HG03108 (cell line): ENCODE measurements at regions not wholly inside any gene's neighbourhood (a gene's known extent, or its start where the extent isn't known, plus 50 kb on each side); places are given as distances from the start of the nearest gene placed in this dataset.
"Not testable (repeated sequence)": the region's sequence is repeated elsewhere in the genome, so short reads cannot be mapped to it uniquely, and the experiment has no call there.

Experiments
- ATAC-seq: cut with Tn5 transposase; IDR thresholded peaks from one replicate; pipeline ENCODE4 v1.9.1; 2021; ENCODE audit warnings: moderate library complexity; ENCODE audit not compliant: unreplicated experiment

GRCh38 chr7:41579961-41580935 lies 122.6 kb downstream of the INHBA start:
- no peak for ATAC-seq

DNA sequence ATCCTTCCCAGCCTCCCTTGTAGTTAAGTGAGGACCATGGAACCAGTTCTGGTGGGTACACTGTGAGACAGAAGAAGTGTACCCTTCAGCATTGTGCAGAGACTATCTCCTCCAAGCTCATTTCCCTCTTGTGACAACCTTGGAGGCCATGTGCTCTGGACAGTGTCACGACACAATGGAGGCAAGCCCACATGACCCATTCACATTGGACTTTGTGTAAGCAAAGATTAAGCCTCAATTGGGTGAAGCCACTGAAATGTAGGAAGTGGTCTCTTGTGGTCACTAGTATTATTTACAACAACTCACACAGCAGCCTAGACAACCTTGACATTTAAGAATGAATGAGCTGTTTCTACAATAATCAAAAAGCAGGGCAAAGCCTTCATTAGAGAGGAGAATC lies 124.2 kb downstream of the INHBA start:
- no peak for ATAC-seq

DNA sequence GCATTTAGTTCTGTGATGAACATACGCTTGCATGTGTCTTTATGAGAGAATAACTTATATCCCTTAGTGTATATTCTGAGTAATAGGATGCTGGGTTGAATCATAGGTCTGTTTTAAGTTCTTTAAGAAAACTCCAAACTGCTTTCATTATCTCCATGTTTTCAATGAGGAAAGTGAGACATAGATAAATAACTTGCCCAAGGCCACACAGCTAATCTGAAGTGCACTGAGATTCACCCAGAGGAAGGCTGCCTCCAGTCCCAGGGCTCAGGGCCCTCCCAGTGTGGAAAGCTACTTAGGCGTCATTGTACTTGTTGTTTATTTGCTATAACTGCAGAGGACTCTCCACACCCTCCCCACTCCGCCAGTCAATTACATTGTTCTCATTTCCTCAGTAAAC lies 126.7 kb downstream of the INHBA start:
- no peak for ATAC-seq

GRCh38 chr7:41574377-41574776 lies 128.5 kb downstream of the INHBA start:
- no peak for ATAC-seq

- no peak for ATAC-seq
Observed at GRCh38 chr7:41573862-41574261, 129.0 kb downstream of the INHBA start.

DNA sequence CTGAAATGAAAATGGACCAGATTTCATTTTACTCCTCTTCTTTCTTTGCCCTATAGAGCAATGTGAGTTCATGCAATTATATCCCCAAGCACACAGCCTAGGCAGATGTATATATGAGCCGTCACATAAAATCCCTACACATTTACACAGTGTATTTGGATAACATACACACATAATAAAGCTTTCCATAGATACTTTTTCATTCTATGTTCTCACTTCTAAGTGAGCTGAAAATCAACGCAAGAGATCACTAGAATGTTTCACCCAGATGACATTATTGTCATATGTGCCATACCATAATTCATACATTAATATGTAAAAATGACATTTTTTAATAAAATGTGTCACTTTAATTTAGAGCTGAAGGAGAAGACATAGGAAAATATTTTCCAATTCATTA lies 129.4 kb downstream of the INHBA start:
- no peak for ATAC-seq

- no peak for ATAC-seq
Observed at GRCh38 chr7:41573015-41573414, 129.9 kb downstream of the INHBA start.

DNA sequence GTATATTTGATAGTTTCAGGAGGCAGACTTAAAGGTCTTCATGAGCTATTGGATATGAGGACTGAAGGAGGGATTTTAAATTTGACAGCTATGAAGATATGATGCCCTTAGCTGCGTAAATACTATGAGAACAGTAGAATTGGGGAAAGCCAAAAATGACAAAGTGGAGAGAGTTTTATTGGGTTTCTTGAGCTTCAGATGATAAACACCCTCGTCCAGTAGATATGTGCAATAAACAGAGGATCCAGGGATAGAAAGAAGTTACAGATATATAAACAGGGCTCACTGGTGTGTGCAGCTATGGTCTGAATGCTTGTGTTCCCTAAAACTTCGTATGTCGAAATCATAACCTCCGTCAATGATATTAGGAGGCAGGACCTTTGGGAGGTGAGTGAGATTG lies 131.3 kb downstream of the INHBA start:
- no peak for ATAC-seq

- ATAC-seq = no peak
Observed at GRCh38 chr7:41570766-41571165, 132.1 kb downstream of the INHBA start.

DNA sequence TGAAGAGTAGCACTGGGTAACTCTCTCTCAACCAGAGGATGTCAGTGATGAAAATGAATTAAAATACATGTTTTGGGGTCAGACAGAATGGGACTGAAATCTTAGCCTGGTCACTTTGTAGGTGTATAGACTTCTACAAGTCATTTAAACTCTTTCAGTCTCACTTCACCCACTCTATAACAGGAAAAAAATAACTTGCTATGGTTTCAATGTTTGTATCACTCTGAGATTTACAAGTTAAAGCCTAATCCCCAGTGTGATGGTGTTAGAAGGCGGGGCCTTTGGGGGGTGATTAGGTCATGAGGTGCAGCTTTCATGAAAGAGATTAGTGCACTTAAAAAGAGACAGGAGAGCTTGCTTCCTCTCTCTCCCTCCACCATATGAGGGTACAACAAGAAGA lies 134.8 kb downstream of the INHBA start:
- no peak for ATAC-seq

- no peak for ATAC-seq
Observed at GRCh38 chr7:41567731-41568114, 135.2 kb downstream of the INHBA start.

GRCh38 chr7:41567031-41567730 lies 135.7 kb downstream of the INHBA start:
- no peak for ATAC-seq

DNA sequence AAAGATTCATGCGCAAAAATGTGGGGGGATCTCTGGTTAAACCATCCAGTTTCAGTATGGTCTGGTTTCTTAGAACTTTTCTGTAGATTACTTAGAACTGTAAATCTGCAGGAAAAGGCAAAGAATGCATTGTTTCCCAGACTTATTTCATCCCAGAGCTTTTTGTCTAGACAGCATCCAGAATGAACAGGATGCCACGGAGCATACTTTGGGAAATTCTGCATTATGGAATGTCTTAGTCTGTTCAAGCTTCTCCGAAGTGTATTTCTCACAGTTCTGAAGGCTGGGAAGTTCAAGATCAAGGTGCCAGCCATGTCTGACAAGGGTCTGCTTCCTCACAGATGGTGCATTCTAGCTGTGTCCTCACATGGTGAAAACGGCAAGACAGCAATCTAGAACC lies 136.3 kb downstream of the INHBA start:
- ATAC-seq = no peak

DNA sequence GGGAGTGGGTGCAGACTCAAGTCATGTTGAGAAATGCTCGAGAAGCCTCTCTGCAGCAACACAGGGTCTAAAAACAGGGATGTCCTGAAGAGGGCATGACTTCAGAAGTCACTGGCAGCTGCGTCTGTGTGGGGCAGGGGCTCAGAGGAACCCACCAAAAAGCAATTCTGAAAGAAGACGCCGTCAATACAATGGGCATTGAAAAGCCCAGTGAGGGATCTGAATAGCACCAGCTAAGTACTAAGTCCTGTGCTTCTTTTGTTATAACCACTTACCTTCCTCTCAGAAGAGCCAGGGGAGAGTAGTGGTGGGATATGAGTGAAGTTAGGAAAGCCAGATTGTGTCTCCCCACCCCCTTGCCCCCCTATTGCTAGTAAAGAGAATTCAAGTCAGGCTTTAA lies 137.2 kb downstream of the INHBA start:
- no peak for ATAC-seq

- no peak for ATAC-seq
Observed at GRCh38 chr7:41559426-41559825, 143.5 kb downstream of the INHBA start.

DNA sequence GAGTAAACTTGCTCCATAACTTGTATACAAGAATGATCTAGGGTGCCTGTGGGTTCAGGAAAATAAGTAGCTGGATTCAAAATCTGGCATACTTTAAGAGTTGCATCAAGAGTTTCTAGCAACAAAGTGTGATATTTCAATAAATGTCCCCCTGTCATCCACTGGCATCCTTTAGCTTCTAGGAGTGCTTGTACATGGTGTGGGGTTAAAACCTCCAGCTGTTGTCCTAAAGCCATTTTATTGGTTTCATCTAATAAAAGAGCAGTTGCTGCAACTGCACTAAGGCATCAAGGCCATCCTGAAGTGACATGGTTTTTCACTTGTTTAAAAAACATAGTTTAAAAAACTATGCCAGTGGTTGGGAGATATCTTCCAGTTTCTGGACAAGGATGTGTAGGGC lies 148.4 kb downstream of the INHBA start:
- ATAC-seq = no peak

DNA sequence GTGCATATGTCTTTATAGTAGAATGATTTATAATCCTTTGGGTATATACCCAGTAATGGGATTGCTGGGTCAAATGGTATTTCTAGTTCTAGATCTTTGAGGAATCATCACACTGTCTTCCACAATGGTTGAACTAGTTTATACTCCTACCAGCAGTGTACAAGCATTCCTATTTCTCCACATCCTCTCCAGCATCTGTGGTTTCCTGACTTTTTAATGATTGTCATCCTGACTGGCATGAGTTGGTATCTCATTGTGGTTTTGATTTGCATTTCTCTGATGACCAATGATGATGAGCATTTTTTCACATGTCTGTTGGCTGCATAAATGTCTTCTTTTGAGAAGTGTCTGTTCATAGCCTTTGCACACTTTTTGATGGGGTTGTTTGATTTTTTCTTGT lies 152.8 kb downstream of the INHBA start:
- not testable (repeated sequence) for ATAC-seq

GRCh38 chr7:41544241-41544640 lies 158.6 kb downstream of the INHBA start:
- no peak for ATAC-seq

DNA sequence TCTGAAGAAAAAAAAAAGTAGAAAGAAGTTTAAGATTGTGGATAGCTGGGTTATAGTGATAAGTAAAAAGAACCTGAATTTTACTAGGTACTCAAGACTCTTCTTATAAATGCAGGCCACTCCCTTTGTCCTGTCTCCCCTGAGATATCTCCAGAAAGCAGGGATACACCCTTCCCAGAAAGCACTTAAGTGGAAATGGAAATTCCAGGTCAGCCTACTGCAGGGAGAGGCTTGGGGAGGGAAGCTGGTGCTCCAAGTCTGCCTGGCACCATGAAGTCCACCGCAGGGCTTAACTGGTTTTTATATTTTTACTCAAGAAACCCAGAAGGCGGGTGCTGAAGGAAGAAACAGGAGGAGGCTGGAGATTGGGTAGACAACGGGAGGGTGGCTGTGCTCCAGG lies 162.3 kb downstream of the INHBA start:
- ATAC-seq = no peak

GRCh38 chr7:41538810-41539724 lies 163.8 kb downstream of the INHBA start:
- ATAC-seq = no peak
